Hepatocyte (in vitro differentiated cells): ENCODE measurements at regions not wholly inside any gene's neighbourhood (a gene's known extent, or its start where the extent isn't known, plus 50 kb on each side); places are given as distances from the start of the nearest gene placed in this dataset.

ENCODE experiments used
- EZH2 ChIP-seq: fragments of 200-600 bp; sonication (generic); IDR thresholded peaks from 2 replicates; pipeline ENCODE4 v1.6.1; 2016; ENCODE audit warnings: antibody characterized with exemption, mild to moderate bottlenecking, borderline replicate concordance
- EZH2phosphoT487 ChIP-seq: fragments of 200-600 bp; sonication (generic); IDR thresholded peaks from one replicate; pipeline ENCODE4 v1.6.1; 2018; ENCODE audit warnings: antibody characterized with exemption, mild to moderate bottlenecking, low read depth, moderate library complexity; ENCODE audit not compliant: unreplicated experiment, severe bottlenecking
- TF ChIP-seq, protein P1 (sequence below): fragments of 200-600 bp; sonication (generic); IDR thresholded peaks from 2 replicates; pipeline ENCODE4 v1.5.1; 2016; ENCODE audit warnings: antibody characterized with exemption, mild to moderate bottlenecking; ENCODE audit not compliant: poor library complexity

GRCh38 chr7:86453454-86453853, 190.3 kb upstream of the GRM3 start:
- TF ChIP-seq EZH2phosphoT487, result no peak
- TF ChIP-seq, protein P1, sequence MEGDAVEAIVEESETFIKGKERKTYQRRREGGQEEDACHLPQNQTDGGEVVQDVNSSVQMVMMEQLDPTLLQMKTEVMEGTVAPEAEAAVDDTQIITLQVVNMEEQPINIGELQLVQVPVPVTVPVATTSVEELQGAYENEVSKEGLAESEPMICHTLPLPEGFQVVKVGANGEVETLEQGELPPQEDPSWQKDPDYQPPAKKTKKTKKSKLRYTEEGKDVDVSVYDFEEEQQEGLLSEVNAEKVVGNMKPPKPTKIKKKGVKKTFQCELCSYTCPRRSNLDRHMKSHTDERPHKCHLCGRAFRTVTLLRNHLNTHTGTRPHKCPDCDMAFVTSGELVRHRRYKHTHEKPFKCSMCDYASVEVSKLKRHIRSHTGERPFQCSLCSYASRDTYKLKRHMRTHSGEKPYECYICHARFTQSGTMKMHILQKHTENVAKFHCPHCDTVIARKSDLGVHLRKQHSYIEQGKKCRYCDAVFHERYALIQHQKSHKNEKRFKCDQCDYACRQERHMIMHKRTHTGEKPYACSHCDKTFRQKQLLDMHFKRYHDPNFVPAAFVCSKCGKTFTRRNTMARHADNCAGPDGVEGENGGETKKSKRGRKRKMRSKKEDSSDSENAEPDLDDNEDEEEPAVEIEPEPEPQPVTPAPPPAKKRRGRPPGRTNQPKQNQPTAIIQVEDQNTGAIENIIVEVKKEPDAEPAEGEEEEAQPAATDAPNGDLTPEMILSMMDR, result no peak
- TF ChIP-seq EZH2, result no peak
